H1 (cell line): ENCODE measurements at regions not wholly inside any gene's neighbourhood (a gene's known extent, or its start where the extent isn't known, plus 50 kb on each side); places are given as distances from the start of the nearest gene placed in this dataset.
"Not testable (repeated sequence)": the region's sequence is repeated elsewhere in the genome, so short reads cannot be mapped to it uniquely, and the experiment has no call there.

Experiments
- CTCF ChIA-PET: fragments of 300-600 bp; sonication (Branson Sonifier 250); formaldehyde crosslinking; loops from one replicate; lab custom pipeline; 2021; ENCODE audit not compliant: partially characterized antibody; lab: Charles Lee
- POLR2A ChIA-PET: fragments of 300-600 bp; sonication (Branson Sonifier 250); formaldehyde crosslinking; loops from one replicate; lab custom pipeline; 2021; ENCODE audit warnings: inconsistent platforms; ENCODE audit not compliant: partially characterized antibody; lab: Charles Lee
- DNase-seq, 2 experiments: peaks; one replicate each; pipeline versions ENCODE4 v3.0.0 to v3.0.0-alpha.2; 2010 to 2022; ENCODE audit warnings: low spot score in 2 of 2, low read depth in 1 of 2, mixed read lengths in 1 of 2
- FAIRE-seq: peaks from 2 replicates; lab custom pipeline; 2011; peaks lifted over from hg19 to GRCh38; lab: Jason Lieb, UNC
- H2AFZ ChIP-seq: 2 replicates; pipeline ENCODE4 v1.8.1; 2012; ENCODE audit warnings: low read length, inconsistent platforms
- H2AK5ac ChIP-seq: 2 replicates; pipeline ENCODE4 v1.6.1; 2013; ENCODE audit warnings: low read depth, low read length
- H2BK120ac ChIP-seq: replicated peaks from 2 replicates; pipeline ENCODE3; 2013; ENCODE audit warnings: low read depth, low read length, inconsistent platforms
- H2BK12ac ChIP-seq: 2 replicates; pipeline ENCODE4 v1.6.1; 2013; ENCODE audit warnings: low read depth, low read length
- H2BK15ac ChIP-seq: 2 replicates; pipeline ENCODE4 v1.6.1; 2013; ENCODE audit warnings: low read length
- H2BK20ac ChIP-seq: 2 replicates; pipeline ENCODE4 v1.6.1; 2013; ENCODE audit warnings: low read length
- H2BK5ac ChIP-seq: 2 replicates; pipeline ENCODE4 v1.6.1; 2013; ENCODE audit warnings: low read depth, low read length
- H3K14ac ChIP-seq: 2 replicates; pipeline ENCODE4 v1.6.1; 2013; ENCODE audit warnings: inconsistent platforms; ENCODE audit not compliant: insufficient read length
- H3K18ac ChIP-seq: 2 replicates; pipeline ENCODE4 v1.6.1; 2013; ENCODE audit warnings: low read length; ENCODE audit errors: extremely low read depth
- H3K23ac ChIP-seq: 2 replicates; pipeline ENCODE4 v1.6.1; 2013; ENCODE audit warnings: inconsistent platforms; ENCODE audit not compliant: insufficient read length
- H3K23me2 ChIP-seq: 2 replicates; pipeline ENCODE4 v1.6.1; 2013; ENCODE audit warnings: low read depth, low read length
- H3K27ac ChIP-seq: 2 replicates; pipeline ENCODE4 v1.6.1; 2011; ENCODE audit warnings: low read depth, low read length, inconsistent platforms
- H3K27me3 ChIP-seq, 4 experiments: replicated peaks in 1 of 4; 1 replicate in 1 of 4; 2 replicates in 3 of 4; pipeline versions ENCODE4 v1.6.1 to v1.8.1; 2011 to 2013; ENCODE audit warnings: low read length in 3 of 4, mild to moderate bottlenecking in 3 of 4, inconsistent platforms in 2 of 4, mixed read lengths in 2 of 4, moderate library complexity in 1 of 4; ENCODE audit not compliant: control insufficient read depth in 3 of 4, insufficient read depth in 3 of 4; ENCODE audit errors: extremely low read depth in 1 of 4
- H3K36me3 ChIP-seq, 4 experiments: 2 replicates each; pipeline versions ENCODE4 v1.6.1 to v1.8.1; 2011 to 2013; ENCODE audit warnings: mild to moderate bottlenecking in 4 of 4, low read length in 3 of 4, moderate library complexity in 2 of 4, control low read depth in 1 of 4, inconsistent platforms in 1 of 4; ENCODE audit not compliant: insufficient read depth in 4 of 4, control insufficient read depth in 2 of 4
- H3K4ac ChIP-seq: replicated peaks from 2 replicates; pipeline ENCODE3; 2013; ENCODE audit warnings: low read length, low read depth, mixed read lengths, inconsistent platforms; ENCODE audit not compliant: insufficient read length
- H3K4me1 ChIP-seq, 4 experiments: replicated peaks in 1 of 4; 1 replicate in 1 of 4; 2 replicates in 3 of 4; pipeline versions ENCODE4 v1.6.1 to v1.8.1; 2011 to 2013; ENCODE audit warnings: low read length in 3 of 4, inconsistent platforms in 2 of 4, mixed read lengths in 1 of 4; ENCODE audit not compliant: insufficient read depth in 4 of 4, control insufficient read depth in 3 of 4
- H3K4me2 ChIP-seq, 2 experiments: 2 replicates each; pipeline versions ENCODE4 v1.6.1 to v1.8.1; 2011 to 2013; ENCODE audit warnings: low read depth in 2 of 2, low read length in 2 of 2, control low read depth in 1 of 2, inconsistent platforms in 1 of 2, mild to moderate bottlenecking in 1 of 2; ENCODE audit not compliant: insufficient read depth in 1 of 2
- H3K4me3 ChIP-seq, 4 experiments: fragments of 200-600, 300-600 bp in 1 of 4; sonication (generic), shearing (Covaris generic), sonication (Bioruptor Twin) in 1 of 4; 2 replicates each; pipeline versions ENCODE4 v1.5.1 to v1.8.1; 2011 to 2016; ENCODE audit warnings: low read length in 4 of 4, low read depth in 3 of 4, control low read depth in 2 of 4, inconsistent platforms in 2 of 4, mild to moderate bottlenecking in 2 of 4, mixed read lengths in 1 of 4, moderate library complexity in 1 of 4; ENCODE audit not compliant: insufficient read depth in 2 of 4; ENCODE audit errors: extremely low read depth in 1 of 4
- H3K56ac ChIP-seq: replicated peaks from 2 replicates; pipeline ENCODE3; 2013; ENCODE audit warnings: low read depth, mild to moderate bottlenecking, mixed read lengths, low read length, inconsistent platforms; ENCODE audit not compliant: insufficient read length
- H3K79me1 ChIP-seq: 2 replicates; pipeline ENCODE4 v1.6.1; 2013; ENCODE audit warnings: low read depth, low read length, control low read depth
- H3K79me2 ChIP-seq, 2 experiments: 2 replicates each; pipeline versions ENCODE4 v1.6.1 to v1.8.1; 2012 to 2013; ENCODE audit warnings: low read length in 2 of 2, mild to moderate bottlenecking in 2 of 2, inconsistent platforms in 1 of 2; ENCODE audit not compliant: insufficient read depth in 2 of 2, control insufficient read depth in 1 of 2
- H3K9ac ChIP-seq, 4 experiments: replicated peaks in 1 of 4; 1 replicate in 1 of 4; 2 replicates in 3 of 4; pipeline versions ENCODE4 v1.6.1 to v1.8.1; 2011 to 2013; ENCODE audit warnings: low read depth in 3 of 4, low read length in 3 of 4, control low read depth in 2 of 4, mild to moderate bottlenecking in 2 of 4, moderate library complexity in 2 of 4, inconsistent platforms in 1 of 4; ENCODE audit errors: extremely low read depth in 1 of 4
- H3K9me3 ChIP-seq, 2 experiments: 2 replicates each; pipeline versions ENCODE4 v1.6.1 to v1.8.1; 2012 to 2013; ENCODE audit warnings: mild to moderate bottlenecking in 2 of 2, moderate library complexity in 2 of 2, control low read depth in 1 of 2, inconsistent platforms in 1 of 2, low read depth in 1 of 2, low read length in 1 of 2, mixed read lengths in 1 of 2; ENCODE audit not compliant: insufficient read depth in 2 of 2
- H4K20me1 ChIP-seq, 2 experiments: replicated peaks in 1 of 2; 2 replicates each; pipeline versions ENCODE3 to v1.8.1; 2011 to 2013; ENCODE audit warnings: inconsistent platforms in 2 of 2, low read length in 2 of 2, mild to moderate bottlenecking in 1 of 2; ENCODE audit not compliant: insufficient read depth in 2 of 2, control insufficient read depth in 1 of 2
- H4K5ac ChIP-seq: 2 replicates; pipeline ENCODE4 v1.6.1; 2013; ENCODE audit warnings: low read length, low read depth, mixed read lengths, inconsistent platforms; ENCODE audit not compliant: insufficient read length
- H4K8ac ChIP-seq: 2 replicates; pipeline ENCODE4 v1.8.0; 2013; ENCODE audit warnings: mild to moderate bottlenecking, moderate library complexity, low read length, inconsistent platforms; ENCODE audit not compliant: insufficient read depth; ENCODE audit errors: extremely low read depth
- H4K91ac ChIP-seq: replicated peaks from 2 replicates; pipeline ENCODE3; 2013; ENCODE audit warnings: low read length, mixed read lengths, inconsistent platforms; ENCODE audit not compliant: insufficient read length
- CBX5 ChIP-seq: fragments of 300-800, 300-1000 bp; sonication (generic); IDR thresholded peaks from 2 replicates; pipeline ENCODE4 v1.7.1; 2016; ENCODE audit warnings: antibody characterized with exemption, low read length, low read depth
- CEBPB ChIP-seq: IDR thresholded peaks from 2 replicates; pipeline ENCODE4 v1.6.1; 2012; ENCODE audit warnings: low read depth, low read length
- EP300 ChIP-seq, 2 experiments: IDR thresholded peaks; 1 replicate in 1 of 2; 2 replicates in 1 of 2; pipeline ENCODE4 v1.6.1; 2011 to 2012; ENCODE audit warnings: low read depth in 2 of 2, low read length in 2 of 2, mild to moderate bottlenecking in 2 of 2, borderline replicate concordance in 1 of 2, inconsistent platforms in 1 of 2, moderate library complexity in 1 of 2
- POU5F1 ChIP-seq: IDR thresholded peaks from 2 replicates; pipeline ENCODE4 v1.6.1; 2011; ENCODE audit warnings: low read depth, mild to moderate bottlenecking, low read length, moderate library complexity
- SP1 ChIP-seq: IDR thresholded peaks from 2 replicates; pipeline ENCODE4 v1.6.1; 2011; ENCODE audit warnings: low read depth, low read length
- TCF12 ChIP-seq: IDR thresholded peaks from 2 replicates; pipeline ENCODE4 v1.6.1; 2011; ENCODE audit warnings: low read depth, mild to moderate bottlenecking, low read length
- TEAD4 ChIP-seq: IDR thresholded peaks from 2 replicates; pipeline ENCODE4 v1.6.1; 2012; ENCODE audit warnings: low read depth, low read length, inconsistent platforms, mixed read lengths
- YY1 ChIP-seq: IDR thresholded peaks from 2 replicates; pipeline ENCODE4 v1.6.1; 2011; ENCODE audit warnings: low read depth, mild to moderate bottlenecking, low read length
- WGBS, 2 experiments: shearing (Covaris generic) in 1 of 2; methylation state at CpG; one replicate each; pipeline versions ENCODE4 v1.1.6 to v1.1.7; 2013 to 2015; ENCODE audit warnings: low lambda C conversion rate in 2 of 2, mixed read lengths in 2 of 2, inconsistent platforms in 1 of 2, low coverage in 1 of 2, missing lambda C conversion rate in 1 of 2; ENCODE audit not compliant: insufficient replicate concordance in 2 of 2, insufficient coverage in 1 of 2, insufficient read length in 1 of 2; ENCODE audit errors: extremely low coverage in 1 of 2, missing lambda C conversion rate in 1 of 2; 5-methylcytosine and 5-hydroxymethylcytosine counted together

DNA sequence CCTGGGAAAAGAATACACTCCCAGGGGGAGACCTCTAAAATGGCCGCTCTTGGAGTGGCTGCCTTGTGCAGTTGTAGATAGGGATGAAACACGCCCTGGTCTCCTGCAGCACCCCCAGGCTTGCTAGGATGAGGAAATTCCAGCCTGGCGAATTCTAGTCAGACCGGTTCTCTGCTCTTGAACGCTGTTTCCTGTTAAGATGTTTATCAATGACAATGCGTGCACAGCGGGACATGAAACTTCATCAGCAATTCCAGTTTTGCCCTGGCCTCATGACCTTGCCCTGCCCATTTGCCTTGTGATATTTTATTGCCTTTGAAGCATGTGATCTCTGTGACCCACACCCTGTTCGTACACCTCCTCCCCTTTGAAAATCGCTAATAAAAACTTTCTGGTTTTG lies 225.2 kb upstream of the INTU start:
- 82% methylated on average over 9 of the region's 9 CpGs; no CpG with 5 or more reads in 1 of the 2 experiments for WGBS, 2 experiments
- H2AK5ac ChIP-seq, H2BK12ac ChIP-seq, H3K4me1 ChIP-seq, H2BK120ac ChIP-seq, H3K23ac ChIP-seq, POLR2A ChIA-PET, H2BK15ac ChIP-seq, H2BK5ac ChIP-seq, H3K4me3 ChIP-seq, H3K56ac ChIP-seq, H3K4me2 ChIP-seq, H4K20me1 ChIP-seq, H3K14ac ChIP-seq, H4K5ac ChIP-seq, H3K79me2 ChIP-seq, H4K8ac ChIP-seq, H3K9ac ChIP-seq, H2AFZ ChIP-seq, H3K4ac ChIP-seq, H3K27me3 ChIP-seq, H4K91ac ChIP-seq, H3K79me1 ChIP-seq, H3K36me3 ChIP-seq, H3K18ac ChIP-seq, H3K23me2 ChIP-seq, H2BK20ac ChIP-seq, FAIRE-seq, H3K27ac ChIP-seq: not testable (repeated sequence)
- CTCF ChIA-PET = interaction anchor here (1.3 to 2.3 kb wide), 2 partner anchors 7 to 179 kb away, joined by 3 to 8 read pairs; no protein-coding TSS in a partner anchor
- H3K9me3 ChIP-seq = peaks cover 18 to 23% of the 10 kb centered on the region in 2 experiments
- 0 out of 2 replicates have a peak, but pooled peaks have one; percentile 65 for TF ChIP-seq TCF12
- peak; percentile 46 to 96; a peak in 1 of 3 replicates for TF ChIP-seq EP300 (IDR thresholded peaks at IDR 0.05; ENCODE audit: borderline replicate concordance in 1 of 2, low read depth in 2 of 2, low read length in 2 of 2)
- TF ChIP-seq CEBPB = 0 out of 2 replicates have a peak, but pooled peaks have one; percentile 18
- TF ChIP-seq YY1 = peak; percentile 52; the same call in 1 of the 2 replicates
- peak; percentile 54; the same call in 1 of the 2 replicates for TF ChIP-seq SP1
- peak; percentile 41; the same call in 1 of the 2 replicates for TF ChIP-seq CBX5
- TF ChIP-seq TEAD4 = peak; percentile 61; the same call in 1 of the 2 replicates
- TF ChIP-seq POU5F1 = peak; percentile 54; the same call in 1 of the 2 replicates
- DNase-seq = peak in 1 of 2 experiments; percentile 46
